HL-60 (cell line): ENCODE measurements at regions not wholly inside any gene's neighbourhood (a gene's known extent, or its start where the extent isn't known, plus 50 kb on each side); places are given as distances from the start of the nearest gene placed in this dataset.

ENCODE experiments used
- CTCF ChIP-seq: IDR thresholded peaks from one replicate; pipeline ENCODE4 v1.5.1; 2011; ENCODE audit warnings: low read length, control low read depth, inconsistent platforms; ENCODE audit not compliant: insufficient read depth
- GABPA ChIP-seq: IDR thresholded peaks from 2 replicates; pipeline ENCODE4 v1.6.1; 2012; ENCODE audit warnings: low read depth
- POLR2AphosphoS5 ChIP-seq: IDR thresholded peaks from 2 replicates; pipeline ENCODE4 v1.6.1; 2012; ENCODE audit warnings: low read depth
- REST ChIP-seq: IDR thresholded peaks from 2 replicates; pipeline ENCODE4 v1.6.1; 2012; ENCODE audit warnings: low read depth; ENCODE audit not compliant: insufficient replicate concordance

- no peak for TF ChIP-seq GABPA
- TF ChIP-seq CTCF = no peak
- TF ChIP-seq POLR2AphosphoS5 = no peak
- TF ChIP-seq REST = no peak
Measured at GRCh38 chr10:78936412-78937342, 132.1 kb upstream of the ZMIZ1 start.
